GM10266 (cell line): ENCODE measurements at regions not wholly inside any gene's neighbourhood (a gene's known extent, or its start where the extent isn't known, plus 50 kb on each side); places are given as distances from the start of the nearest gene placed in this dataset.

ENCODE experiments used
- DNase-seq: peaks from one replicate; pipeline ENCODE4 v3.0.0; 2012; ENCODE audit errors: extremely low spot score
- TF ChIP-seq, protein P1 (sequence below): IDR thresholded peaks from 2 replicates; pipeline ENCODE4 v1.5.1; 2012; ENCODE audit warnings: mild to moderate bottlenecking, low read depth; ENCODE audit not compliant: control insufficient read depth, insufficient read depth; ENCODE audit errors: missing control alignments

DNA sequence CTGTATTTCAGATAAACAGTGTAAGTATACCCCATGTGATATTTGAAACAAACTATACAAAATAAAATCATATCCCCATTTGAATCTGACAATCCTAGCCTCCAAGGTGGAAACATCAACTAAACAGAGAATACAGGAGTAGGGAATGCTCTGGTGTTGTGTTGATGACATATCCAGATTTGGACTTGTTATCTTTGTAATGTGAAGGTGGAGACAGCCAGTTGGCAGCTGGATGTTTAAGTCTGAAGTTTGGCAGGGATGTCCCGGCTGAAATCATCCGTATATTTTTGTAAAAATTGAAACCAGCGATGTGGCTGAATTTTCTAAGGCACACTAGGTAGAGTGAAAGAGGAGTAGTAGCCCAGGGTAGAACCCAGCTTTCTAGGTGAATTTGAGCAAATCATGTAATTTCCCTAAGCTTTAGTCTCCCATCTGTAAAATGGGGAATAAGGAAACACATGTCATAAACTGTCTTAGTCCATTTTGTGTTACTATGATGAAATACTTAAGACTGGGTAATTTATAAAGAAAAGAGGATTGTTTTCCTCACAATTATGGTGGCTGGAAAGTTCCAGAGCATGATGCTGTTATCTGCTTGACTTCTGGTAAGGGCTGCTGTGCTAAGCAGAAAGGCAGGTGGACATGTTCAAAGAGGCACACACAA, 246.6 kb upstream of the APCDD1 start:
- no peak for DNase-seq
- TF ChIP-seq, protein P1, sequence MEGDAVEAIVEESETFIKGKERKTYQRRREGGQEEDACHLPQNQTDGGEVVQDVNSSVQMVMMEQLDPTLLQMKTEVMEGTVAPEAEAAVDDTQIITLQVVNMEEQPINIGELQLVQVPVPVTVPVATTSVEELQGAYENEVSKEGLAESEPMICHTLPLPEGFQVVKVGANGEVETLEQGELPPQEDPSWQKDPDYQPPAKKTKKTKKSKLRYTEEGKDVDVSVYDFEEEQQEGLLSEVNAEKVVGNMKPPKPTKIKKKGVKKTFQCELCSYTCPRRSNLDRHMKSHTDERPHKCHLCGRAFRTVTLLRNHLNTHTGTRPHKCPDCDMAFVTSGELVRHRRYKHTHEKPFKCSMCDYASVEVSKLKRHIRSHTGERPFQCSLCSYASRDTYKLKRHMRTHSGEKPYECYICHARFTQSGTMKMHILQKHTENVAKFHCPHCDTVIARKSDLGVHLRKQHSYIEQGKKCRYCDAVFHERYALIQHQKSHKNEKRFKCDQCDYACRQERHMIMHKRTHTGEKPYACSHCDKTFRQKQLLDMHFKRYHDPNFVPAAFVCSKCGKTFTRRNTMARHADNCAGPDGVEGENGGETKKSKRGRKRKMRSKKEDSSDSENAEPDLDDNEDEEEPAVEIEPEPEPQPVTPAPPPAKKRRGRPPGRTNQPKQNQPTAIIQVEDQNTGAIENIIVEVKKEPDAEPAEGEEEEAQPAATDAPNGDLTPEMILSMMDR, result no peak

GRCh38 chr18:10209302-10209701, 245.1 kb upstream of the APCDD1 start:
- no peak for DNase-seq
- TF ChIP-seq, protein P1, result no peak

DNA sequence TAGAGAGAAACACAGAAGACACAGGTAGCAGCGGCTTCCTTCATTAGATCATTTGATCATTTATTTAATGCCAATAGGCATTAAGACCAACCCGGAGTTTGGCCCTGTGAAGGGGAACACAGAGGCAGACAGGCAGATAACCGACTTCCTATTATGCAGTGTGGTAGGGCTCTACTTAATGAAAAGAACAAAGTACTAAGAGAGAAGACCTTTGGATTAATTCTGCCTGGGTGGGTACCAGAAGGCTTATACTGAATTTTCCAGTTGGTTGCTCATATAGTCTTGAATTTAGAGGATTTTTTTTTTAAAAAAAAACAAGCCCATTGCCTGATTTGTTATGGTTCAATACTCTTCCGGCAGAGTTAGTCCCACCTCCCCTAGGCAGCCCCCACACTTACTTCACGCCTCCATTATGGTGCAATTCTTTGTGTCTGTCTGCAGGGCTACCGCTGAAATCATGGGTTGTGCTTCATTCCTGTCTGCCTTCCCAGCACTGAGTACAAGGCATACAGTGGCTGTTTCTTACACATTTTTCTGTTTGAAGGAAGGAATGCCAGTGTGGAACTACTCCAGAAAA, 244.3 kb upstream of the APCDD1 start:
- TF ChIP-seq, protein P1, result no peak
- no peak for DNase-seq

DNA sequence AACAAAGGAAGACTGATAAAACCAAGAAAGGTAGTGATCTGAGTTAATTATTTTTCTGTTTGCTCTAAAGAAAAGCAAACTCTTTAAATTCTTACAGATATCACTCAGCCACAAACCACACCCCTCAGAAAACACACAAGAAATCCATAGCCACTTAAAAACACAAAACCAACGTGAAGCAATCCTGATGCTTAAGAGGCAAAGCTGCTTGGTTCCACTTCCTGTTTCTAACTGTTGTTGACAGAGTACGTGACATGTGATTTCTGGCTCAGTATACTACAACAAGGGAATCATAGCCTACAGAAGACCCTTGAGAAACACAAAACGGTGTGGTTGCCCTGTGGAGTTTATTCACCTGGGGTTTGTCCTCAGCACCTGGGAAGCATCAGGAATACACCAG, 240.9 kb upstream of the APCDD1 start:
- TF ChIP-seq, protein P1, result no peak
- no peak for DNase-seq

- TF ChIP-seq, protein P1, result no peak
- DNase-seq, result no peak
These were observed 239.0 kb upstream of the APCDD1 start for GRCh38 chr18:10215446-10215845.

DNA sequence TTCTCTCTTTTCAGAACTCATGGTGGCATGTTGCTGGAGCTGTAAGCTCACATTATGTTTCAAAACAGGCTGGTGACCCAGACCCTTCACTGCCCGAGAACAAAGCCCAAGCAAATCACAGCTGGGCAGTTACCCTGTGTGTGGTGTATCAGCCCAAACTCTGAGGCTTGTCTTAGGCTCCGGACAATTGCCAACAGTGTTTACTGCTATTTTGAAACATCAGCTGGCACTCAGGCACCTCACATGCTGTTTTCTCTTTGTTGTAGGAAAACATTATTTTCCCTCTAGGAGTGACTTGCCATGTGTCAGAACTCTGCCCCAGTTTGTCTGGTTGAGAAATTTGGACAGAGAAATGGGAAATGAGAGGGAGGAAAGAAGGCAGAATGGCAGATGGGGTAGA, 237.6 kb upstream of the APCDD1 start:
- no peak for DNase-seq

DNA sequence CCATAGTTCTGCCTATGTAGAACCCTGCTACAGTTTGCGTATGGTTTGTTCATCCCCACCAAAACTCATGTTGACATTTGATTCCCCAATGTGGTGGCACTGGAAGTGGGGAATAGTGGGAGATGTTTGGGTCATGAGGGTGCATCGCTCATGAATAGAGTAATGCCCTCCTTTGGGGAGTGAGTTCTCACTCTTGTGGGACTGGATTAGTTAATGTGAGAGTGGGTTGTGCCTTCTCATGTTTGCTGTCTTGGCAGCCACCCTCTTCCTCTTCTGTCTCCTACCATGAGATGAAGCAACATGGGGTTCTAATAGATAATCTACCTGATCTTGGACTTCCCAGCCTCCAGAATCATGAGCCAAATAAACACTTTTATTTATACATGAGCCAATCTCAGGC, 237.2 kb upstream of the APCDD1 start:
- no peak for DNase-seq
- TF ChIP-seq, protein P1, result no peak

More for the DNA sequence above, 237.6 kb upstream of the APCDD1 start:
- TF ChIP-seq, protein P1, result no peak
